K562 (cell line): ENCODE measurements at regions not wholly inside any gene's neighbourhood (a gene's known extent, or its start where the extent isn't known, plus 50 kb on each side); places are given as distances from the start of the nearest gene placed in this dataset.

ENCODE experiments used
- ATAC-seq: fragments of 200-7000 bp; cut with Tn5 transposase; 3 replicates; pipeline ENCODE4 v1.9.1; 2020; ENCODE audit warnings: moderate library complexity
- BruUV-seq: library from RNA; stranded (reverse); fragments of 400-500 nt; replicated peaks from 2 replicates; lab custom pipeline; 2021; lab: Mats Ljungman, UMichigan
- CTCF ChIA-PET: fragments of 300-600 bp; formaldehyde crosslinking; extraction: SDS; loops from one replicate; lab custom pipeline; 2021; ENCODE audit warnings: low intra/inter-chr PET ratio; lab: Yijun Ruan, JAX
- POLR2A ChIA-PET: fragments of 300-600, 350-650 bp; sonication (Branson Sonifier 250); formaldehyde crosslinking; extraction: SDS; loops from one replicate; lab custom pipeline; 2021; ENCODE audit warnings: antibody characterized with exemption, inconsistent platforms; lab: Yijun Ruan, JAX
- DNase-seq, 4 experiments: peaks; one replicate each; pipeline versions ENCODE4 v3.0.0 to v3.0.0-alpha.2; 2011 to 2018; ENCODE audit warnings: low spot score in 3 of 4, mixed read lengths in 3 of 4; ENCODE audit errors: extremely low read depth in 1 of 4
- FAIRE-seq: peaks from 2 replicates; lab custom pipeline; 2011; peaks lifted over from hg19 to GRCh38; lab: Jason Lieb, UNC
- H2AFZ ChIP-seq: 2 replicates; pipeline ENCODE4 v1.6.0; 2011; ENCODE audit warnings: low read depth, low read length, control low read depth, inconsistent platforms
- H3K27ac ChIP-seq: fragments of 200-600 bp; 3 replicates; pipeline ENCODE4 v1.8.0; 2011; ENCODE audit warnings: low read depth, mild to moderate bottlenecking, control low read depth, inconsistent platforms, low read length, moderate library complexity, mixed read lengths; ENCODE audit errors: extremely low read depth
- H3K27me3 ChIP-seq, 2 experiments: fragments of 300-600 bp in 1 of 2; 2 replicates in 1 of 2; 3 replicates in 1 of 2; pipeline versions ENCODE4 v1.6.0 to v1.8.0; 2011; ENCODE audit warnings: inconsistent platforms in 2 of 2, low read length in 2 of 2, mild to moderate bottlenecking in 1 of 2, mixed read lengths in 1 of 2, moderate library complexity in 1 of 2; ENCODE audit not compliant: control insufficient read depth in 2 of 2, insufficient read depth in 2 of 2
- H3K36me3 ChIP-seq: fragments of 300-600 bp; 3 replicates; pipeline ENCODE4 v1.8.0; 2011; ENCODE audit warnings: mild to moderate bottlenecking, low read length, inconsistent platforms; ENCODE audit not compliant: control insufficient read depth, insufficient read depth
- H3K4me1 ChIP-seq, 2 experiments: fragments of 200-600 bp in 1 of 2; replicated peaks in 1 of 2; 2 replicates in 1 of 2; 3 replicates in 1 of 2; pipeline versions ENCODE4 v1.5.1 to v1.8.0; 2011; ENCODE audit warnings: inconsistent platforms in 2 of 2, low read length in 2 of 2, mild to moderate bottlenecking in 1 of 2, mixed read lengths in 1 of 2, moderate library complexity in 1 of 2; ENCODE audit not compliant: control insufficient read depth in 2 of 2, insufficient read depth in 2 of 2
- H3K4me2 ChIP-seq: 2 replicates; pipeline ENCODE4 v1.6.1; 2011; ENCODE audit warnings: low read length, control low read depth, inconsistent platforms, mixed read lengths; ENCODE audit not compliant: insufficient read depth
- H3K4me3 ChIP-seq: fragments of 200-600 bp; sonication (generic), shearing (Covaris generic); 2 replicates; pipeline ENCODE4 v1.5.1; 2016; ENCODE audit warnings: control low read depth, inconsistent platforms
- H3K79me2 ChIP-seq: fragments of 200-600 bp; 3 replicates; pipeline ENCODE4 v1.8.0; 2011; ENCODE audit warnings: low read length, inconsistent platforms; ENCODE audit not compliant: control insufficient read depth, insufficient read depth
- H3K9ac ChIP-seq, 2 experiments: 2 replicates each; pipeline versions ENCODE4 v1.6.0 to v1.6.1; 2011; ENCODE audit warnings: low read depth in 2 of 2, low read length in 2 of 2, control low read depth in 1 of 2, inconsistent platforms in 1 of 2, mild to moderate bottlenecking in 1 of 2, mixed read lengths in 1 of 2; ENCODE audit not compliant: insufficient read depth in 1 of 2
- H3K9me1 ChIP-seq: one replicate; pipeline ENCODE4 v1.6.0; 2011; ENCODE audit warnings: inconsistent platforms, mild to moderate bottlenecking, low read length, moderate library complexity; ENCODE audit not compliant: control insufficient read depth, insufficient read depth
- H3K9me3 ChIP-seq: replicated peaks from 2 replicates; pipeline ENCODE4 v1.5.1; 2011; ENCODE audit warnings: low read depth, low read length, inconsistent platforms; ENCODE audit not compliant: control insufficient read depth, insufficient read depth
- H4K20me1 ChIP-seq: replicated peaks from 2 replicates; pipeline ENCODE4 v1.6.1; 2011; ENCODE audit warnings: low read length, inconsistent platforms, mixed read lengths; ENCODE audit not compliant: control insufficient read depth, insufficient read depth
- GABPB1 ChIP-seq: sonication (generic); formaldehyde crosslinking; IDR thresholded peaks from 2 replicates; pipeline ENCODE4 v1.8.0; 2022; ENCODE audit warnings: mild to moderate bottlenecking, missing genetic modification reagents
- GTF2A2 ChIP-seq: IDR thresholded peaks from 2 replicates; pipeline ENCODE4 v1.6.1; 2016; ENCODE audit warnings: mild to moderate bottlenecking, missing genetic modification characterization, missing compliant biosample characterization
- IFI16 ChIP-seq: fragments of 250-450 bp; sonication (Bioruptor Pico); IDR thresholded peaks from 2 replicates; pipeline ENCODE4 v2.1.2; 2022; ENCODE audit warnings: mild to moderate bottlenecking, inconsistent platforms
- KLF6 ChIP-seq: fragments of 250-450 bp; sonication (Bioruptor Pico); IDR thresholded peaks from 2 replicates; pipeline ENCODE4 v1.4.0; 2020; ENCODE audit warnings: mild to moderate bottlenecking, moderate library complexity, borderline replicate concordance
- MAFK ChIP-seq: IDR thresholded peaks from 2 replicates; pipeline ENCODE4 v1.6.1; 2011; ENCODE audit warnings: low read length, improper control_type of control experiment
- NCOA6 ChIP-seq: fragments of 450-650 bp; IDR thresholded peaks from 2 replicates; pipeline ENCODE4 v1.6.1; 2017; ENCODE audit warnings: mild to moderate bottlenecking
- ZNF551 ChIP-seq: fragments of 250-450 bp; sonication (Bioruptor Pico); IDR thresholded peaks from 2 replicates; pipeline ENCODE4 v1.5.0; 2021; ENCODE audit warnings: mild to moderate bottlenecking, moderate library complexity
- WGBS: fragments of 100-300 bp; shearing (Covaris generic); methylation state at CpG from one replicate; pipeline ENCODE4 v1.1.6; 2016; ENCODE audit warnings: low coverage, mixed read lengths; ENCODE audit not compliant: insufficient coverage; ENCODE audit errors: missing lambda C conversion rate; 5-methylcytosine and 5-hydroxymethylcytosine counted together
- in situ Hi-C: fragments of 300-500 bp; cut with MboI; formaldehyde crosslinking; loops from 4 replicates; pipeline ENCODE4 v1.15.0; 2018; ENCODE audit warnings: inconsistent platforms, mixed read lengths
- intact Hi-C: fragments of 100-400 bp; cut with micrococcal nuclease; formaldehyde crosslinking; loops from 2 replicates; pipeline ENCODE4 v1.14.2; 2022
- TF ChIP-seq, protein P1 (sequence below): fragments of 450-650 bp; IDR thresholded peaks from 2 replicates; pipeline ENCODE4 v1.6.1; 2016; ENCODE audit warnings: missing biosample characterization, missing genetic modification characterization
- TF ChIP-seq, protein P2 (sequence below): fragments of 450-650 bp; formaldehyde crosslinking; conservative IDR thresholded peaks from 2 replicates; pipeline ENCODE4 v1.4.0; 2022; ENCODE audit warnings: mild to moderate bottlenecking, missing genetic modification characterization

DNA sequence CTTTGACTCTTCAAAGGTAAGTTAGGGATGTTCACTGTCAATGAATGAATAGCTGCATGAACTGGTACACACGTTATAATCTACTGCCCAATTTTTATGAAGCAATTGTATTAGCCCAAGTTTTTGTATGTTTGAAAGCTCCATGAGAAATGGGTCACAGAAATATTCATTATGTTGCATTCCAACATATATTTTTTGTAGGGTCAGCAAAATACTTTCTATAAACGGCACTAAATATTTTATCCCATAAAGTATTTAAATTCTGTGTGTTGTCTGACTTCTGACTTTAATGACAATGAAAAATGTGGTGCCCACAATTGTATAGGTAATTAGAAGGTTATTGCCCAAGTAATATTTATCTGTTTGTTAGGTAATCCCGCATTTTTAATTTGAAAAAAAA, 466.0 kb downstream of the FAT4 start (continued):
- no peak for TF ChIP-seq IFI16 (CRISPR knock-in tag)
- TF ChIP-seq MAFK = peak; percentile 55; the same call in 1 of the 2 replicates
- TF ChIP-seq KLF6 (CRISPR knock-in tag) = no peak
- TF ChIP-seq ZNF551 (CRISPR knock-in tag) = no peak
- TF ChIP-seq, protein P1, sequence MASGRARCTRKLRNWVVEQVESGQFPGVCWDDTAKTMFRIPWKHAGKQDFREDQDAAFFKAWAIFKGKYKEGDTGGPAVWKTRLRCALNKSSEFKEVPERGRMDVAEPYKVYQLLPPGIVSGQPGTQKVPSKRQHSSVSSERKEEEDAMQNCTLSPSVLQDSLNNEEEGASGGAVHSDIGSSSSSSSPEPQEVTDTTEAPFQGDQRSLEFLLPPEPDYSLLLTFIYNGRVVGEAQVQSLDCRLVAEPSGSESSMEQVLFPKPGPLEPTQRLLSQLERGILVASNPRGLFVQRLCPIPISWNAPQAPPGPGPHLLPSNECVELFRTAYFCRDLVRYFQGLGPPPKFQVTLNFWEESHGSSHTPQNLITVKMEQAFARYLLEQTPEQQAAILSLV = no peak

DNA sequence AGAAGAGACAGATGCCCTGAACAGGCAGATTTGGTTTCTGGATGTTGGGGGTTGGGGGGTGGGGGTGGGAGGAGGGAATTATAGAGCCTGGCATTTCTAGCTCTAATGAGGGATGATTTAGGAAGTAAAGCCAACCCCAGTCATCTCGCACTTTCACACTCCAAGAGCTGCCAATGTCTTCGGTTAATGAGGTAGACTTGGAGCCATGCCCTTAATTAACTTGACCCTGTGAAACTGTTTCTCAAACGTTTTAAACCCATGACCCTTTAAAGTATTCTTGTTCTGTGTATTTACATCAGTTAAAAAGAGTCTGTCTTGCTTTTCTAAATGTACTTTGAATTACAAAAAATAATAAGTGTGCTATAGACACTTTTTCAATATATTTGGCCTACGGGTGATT, 466.9 kb downstream of the FAT4 start:
- FAIRE-seq (no peak), DNase-seq (no peak), ATAC-seq (no peak)
- Histone ChIP-seq H3K79me2 (no peaks in the 10 kb centered on the region), H3K4me3 (no peak overlapping the region), H3K9me3 (no peaks in the 10 kb centered on the region), H3K9ac (no peak overlapping the region), H2AFZ (no peak overlapping the region), H3K4me1 (no peaks in the 10 kb centered on the region), H3K36me3 (no peaks in the 10 kb centered on the region), H3K9me1 (no peaks in the 10 kb centered on the region), H3K27me3 (no peaks in the 10 kb centered on the region), H3K4me2 (no peak overlapping the region), H3K27ac (no peak overlapping the region), H4K20me1 (no peaks in the 10 kb centered on the region)
- CTCF ChIA-PET = no interaction called here
- intact Hi-C loops (no loop called here), in situ Hi-C loops (no loop called here)
- TF ChIP-seq GTF2A2 (tag) (no peak), NCOA6 (no peak), GABPB1 (CRISPR knock-in tag) (no peak)
- TF ChIP-seq, protein P2, sequence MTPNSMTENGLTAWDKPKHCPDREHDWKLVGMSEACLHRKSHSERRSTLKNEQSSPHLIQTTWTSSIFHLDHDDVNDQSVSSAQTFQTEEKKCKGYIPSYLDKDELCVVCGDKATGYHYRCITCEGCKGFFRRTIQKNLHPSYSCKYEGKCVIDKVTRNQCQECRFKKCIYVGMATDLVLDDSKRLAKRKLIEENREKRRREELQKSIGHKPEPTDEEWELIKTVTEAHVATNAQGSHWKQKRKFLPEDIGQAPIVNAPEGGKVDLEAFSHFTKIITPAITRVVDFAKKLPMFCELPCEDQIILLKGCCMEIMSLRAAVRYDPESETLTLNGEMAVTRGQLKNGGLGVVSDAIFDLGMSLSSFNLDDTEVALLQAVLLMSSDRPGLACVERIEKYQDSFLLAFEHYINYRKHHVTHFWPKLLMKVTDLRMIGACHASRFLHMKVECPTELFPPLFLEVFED (CRISPR knock-in tag) = no peak
- BruUV-seq = no TSS peak
- POLR2A ChIA-PET = no interaction called here
- WGBS = 2% methylated on average over 3 of the region's 4 CpGs
